Caco-2 (cell line): ENCODE measurements at regions not wholly inside any gene's neighbourhood (a gene's known extent, or its start where the extent isn't known, plus 50 kb on each side); places are given as distances from the start of the nearest gene placed in this dataset.

Experiments used
- BruUV-seq: library from RNA; stranded (reverse); fragments of 400-500 nt; replicated peaks from 2 replicates; lab custom pipeline; 2021; lab: Mats Ljungman, UMichigan
- CTCF ChIA-PET: fragments of 300-600 bp; sonication (Branson Sonifier 250); formaldehyde crosslinking; loops from one replicate; lab custom pipeline; 2022; ENCODE audit warnings: antibody characterized with exemption; lab: Charles Lee
- POLR2A ChIA-PET: fragments of 300-600 bp; sonication (Branson Sonifier 250); formaldehyde crosslinking; loops from one replicate; lab custom pipeline; 2022; ENCODE audit warnings: antibody characterized with exemption; lab: Charles Lee
- DNase-seq, 2 experiments: peaks; one replicate each; pipeline versions ENCODE4 v3.0.0 to v3.0.0-alpha.2; 2020 to 2022
- H3K27me3 ChIP-seq: replicated peaks from 2 replicates; pipeline ENCODE4 v1.6.0; 2011; ENCODE audit warnings: low read length; ENCODE audit not compliant: control insufficient read depth, insufficient read depth
- H3K36me3 ChIP-seq: 2 replicates; pipeline ENCODE4 v1.5.1; 2011; ENCODE audit warnings: low read length; ENCODE audit not compliant: control insufficient read depth, insufficient read depth
- H3K4me1 ChIP-seq: fragments of 250-450 bp; sonication (Bioruptor Pico); 2 replicates; pipeline ENCODE4 v1.5.1; 2020; ENCODE audit warnings: mild to moderate bottlenecking
- H3K4me3 ChIP-seq: 2 replicates; pipeline ENCODE4 v1.5.1; 2011; ENCODE audit warnings: low read depth, mild to moderate bottlenecking, control low read depth, low read length
- H3K9me3 ChIP-seq: fragments of 250-450 bp; sonication (Bioruptor Pico); 2 replicates; pipeline ENCODE4 v1.5.1; 2020; ENCODE audit warnings: mild to moderate bottlenecking, moderate library complexity
- H3K27ac Mint-ChIP-seq: one replicate; pipeline ENCODE4 v1.8.0; 2022; ENCODE audit warnings: mixed read lengths; ENCODE audit not compliant: unreplicated experiment
- H3K27me3 Mint-ChIP-seq: one replicate; pipeline ENCODE4 v1.8.0; 2022; ENCODE audit warnings: mixed read lengths; ENCODE audit not compliant: insufficient read depth, unreplicated experiment
- H3K36me3 Mint-ChIP-seq: one replicate; pipeline ENCODE4 v1.8.0; 2022; ENCODE audit warnings: mild to moderate bottlenecking, mixed read lengths; ENCODE audit not compliant: insufficient read depth, unreplicated experiment
- H3K4me1 Mint-ChIP-seq: one replicate; pipeline ENCODE4 v1.8.0; 2022; ENCODE audit warnings: low read depth, mixed read lengths; ENCODE audit not compliant: unreplicated experiment
- H3K4me3 Mint-ChIP-seq: one replicate; pipeline ENCODE4 v1.8.0; 2022; ENCODE audit warnings: mild to moderate bottlenecking, moderate library complexity, mixed read lengths; ENCODE audit not compliant: unreplicated experiment
- H3K9me3 Mint-ChIP-seq: one replicate; pipeline ENCODE4 v1.8.0; 2022; ENCODE audit warnings: mixed read lengths; ENCODE audit not compliant: unreplicated experiment
- CTCF ChIP-seq, 2 experiments: fragments of 200-600 bp in 1 of 2; IDR thresholded peaks; 1 replicate in 1 of 2; 2 replicates in 1 of 2; pipeline versions ENCODE4 v1.5.1 to v1.8.0; 2011 to 2022; ENCODE audit warnings: antibody characterized with exemption in 1 of 2, control low read depth in 1 of 2, inconsistent platforms in 1 of 2, low read depth in 1 of 2, low read length in 1 of 2, mild to moderate bottlenecking in 1 of 2, moderate library complexity in 1 of 2; ENCODE audit not compliant: insufficient read depth in 1 of 2, severe bottlenecking in 1 of 2, unreplicated experiment in 1 of 2
- intact Hi-C: fragments of 100-400 bp; cut with micrococcal nuclease; formaldehyde crosslinking; loops from one replicate; pipeline ENCODE4 v1.10.0; 2022; ENCODE audit not compliant: unreplicated experiment

DNA sequence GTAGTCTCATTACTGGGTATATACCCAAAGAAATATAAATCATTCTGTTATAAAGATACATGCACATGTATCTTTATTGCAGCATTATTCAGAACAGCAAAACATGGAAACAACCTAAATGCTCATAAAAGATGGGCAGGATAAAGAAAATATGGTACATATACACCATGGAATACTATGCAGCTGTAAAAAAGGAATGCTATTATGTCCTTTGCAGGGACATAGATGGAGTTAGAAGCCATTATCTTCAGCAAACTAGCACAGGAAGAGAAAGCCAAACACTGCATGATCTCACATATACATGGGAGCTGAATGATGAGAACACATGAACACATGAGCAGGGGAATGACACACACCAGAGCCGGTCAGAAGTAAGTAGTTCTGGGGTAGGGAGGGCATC, 297.4 kb upstream of the GLI3 start:
- ChIA-PET POLR2A (no interaction called here), CTCF (no interaction called here)
- DNase-seq = no peak
- Histone ChIP-seq H3K4me1 (no peaks in the 10 kb centered on the region), H3K4me3 (no peak overlapping the region), H3K27me3 (no peaks in the 10 kb centered on the region), H3K36me3 (no peaks in the 10 kb centered on the region), H3K9me3 (no peaks in the 10 kb centered on the region; the same call in 1 of the 2 replicates)
- H3K4me1 Mint-ChIP-seq = no peaks in the 10 kb centered on the region
- BruUV-seq = no TSS peak
- no peaks in the 10 kb centered on the region for H3K27me3 Mint-ChIP-seq
- H3K27ac Mint-ChIP-seq = no peak overlapping the region
- no peaks in the 10 kb centered on the region for H3K36me3 Mint-ChIP-seq
- no peak overlapping the region for H3K4me3 Mint-ChIP-seq
- TF ChIP-seq CTCF (IDR thresholded peaks at IDR 0.05; ENCODE audit: insufficient read depth in 1 of 2, low read depth in 1 of 2, low read length in 1 of 2, severe bottlenecking in 1 of 2, unreplicated experiment in 1 of 2) = no peak
- intact Hi-C loops = no loop called here
- peaks cover 18% of the 10 kb centered on the region for H3K9me3 Mint-ChIP-seq

DNA sequence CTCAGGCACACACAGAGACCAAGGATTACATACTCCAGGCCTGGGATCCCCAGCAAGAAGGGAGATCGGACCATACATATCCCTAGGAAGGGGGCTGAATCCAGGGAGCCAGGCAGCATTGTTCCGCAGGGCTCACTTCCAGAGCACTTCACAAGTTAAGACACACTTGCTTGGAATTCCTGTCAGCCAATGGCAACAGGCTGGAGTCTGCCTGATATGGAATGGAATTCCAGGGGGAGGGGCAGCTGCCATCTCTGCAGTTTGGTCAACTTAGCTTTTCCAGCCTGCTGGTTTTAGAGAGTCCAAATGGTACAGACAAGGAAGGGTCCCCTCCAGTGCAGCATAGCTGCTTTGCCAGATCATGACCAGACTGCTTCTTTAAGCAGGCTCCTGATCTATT, 290.0 kb upstream of the GLI3 start:
- Mint-ChIP-seq H3K9me3 (peaks cover 25% of the 10 kb centered on the region), H3K27ac (no peak overlapping the region), H3K27me3 (peaks cover 4% of the 10 kb centered on the region), H3K4me1 (no peaks in the 10 kb centered on the region), H3K4me3 (no peak overlapping the region), H3K36me3 (no peaks in the 10 kb centered on the region)
- DNase-seq = peak; percentile 1 to 42
- H3K4me3 ChIP-seq = no peak overlapping the region
- POLR2A ChIA-PET = no interaction called here
- BruUV-seq = no TSS peak
- H3K9me3 ChIP-seq = no peaks in the 10 kb centered on the region
- CTCF ChIA-PET = no interaction called here
- H3K4me1 ChIP-seq = no peaks in the 10 kb centered on the region
- TF ChIP-seq CTCF (IDR thresholded peaks at IDR 0.05; ENCODE audit: insufficient read depth in 1 of 2, low read depth in 1 of 2, low read length in 1 of 2, severe bottlenecking in 1 of 2, unreplicated experiment in 1 of 2) = no peak
- intact Hi-C loops = no loop called here
- H3K27me3 ChIP-seq = no peaks in the 10 kb centered on the region
- H3K36me3 ChIP-seq = no peaks in the 10 kb centered on the region

- Mint-ChIP-seq H3K4me1 (no peaks in the 10 kb centered on the region), H3K36me3 (no peaks in the 10 kb centered on the region), H3K27me3 (peaks cover 8% of the 10 kb centered on the region), H3K4me3 (no peak overlapping the region), H3K27ac (no peak overlapping the region), H3K9me3 (peaks cover 14% of the 10 kb centered on the region)
- TF ChIP-seq CTCF (IDR thresholded peaks at IDR 0.05; ENCODE audit: insufficient read depth in 1 of 2, low read depth in 1 of 2, low read length in 1 of 2, severe bottlenecking in 1 of 2, unreplicated experiment in 1 of 2) = no peak
- Histone ChIP-seq H3K27me3 (no peaks in the 10 kb centered on the region), H3K36me3 (no peaks in the 10 kb centered on the region), H3K4me3 (no peak overlapping the region), H3K9me3 (no peaks in the 10 kb centered on the region), H3K4me1 (no peaks in the 10 kb centered on the region)
- ChIA-PET POLR2A (no interaction called here), CTCF (no interaction called here)
- intact Hi-C loops = no loop called here
- no TSS peak for BruUV-seq
- DNase-seq = no peak
Measured at GRCh38 chr7:42522227-42522991, 285.4 kb upstream of the GLI3 start.
